ENCODE measurements at regions not wholly inside any gene's neighbourhood (a gene's known extent, or its start where the extent isn't known, plus 50 kb on each side); places are given as distances from the start of the nearest gene placed in this dataset.
"Not testable (repeated sequence)": the region's sequence is repeated elsewhere in the genome, so short reads cannot be mapped to it uniquely, and the experiment has no call there.

GRCh38 chr11:34830648-34831047, 85.5 kb downstream of the APIP start:
- no peak for DNase-seq

- no peak for DNase-seq
Measured at GRCh38 chr11:34830035-34830434, 86.1 kb downstream of the APIP start.

GRCh38 chr11:34827228-34827627, 89.0 kb downstream of the APIP start:
- DNase-seq, result no peak

- DNase-seq, result no peak
Measured at GRCh38 chr11:34826384-34826726, 89.8 kb downstream of the APIP start.

- DNase-seq, result peak in 1 of 2 donors; percentile 21
Measured at GRCh38 chr11:34825670-34826383, 90.4 kb downstream of the APIP start.

GRCh38 chr11:34825315-34825669, 90.9 kb downstream of the APIP start:
- no peak for DNase-seq

GRCh38 chr11:34824425-34824824, 91.8 kb downstream of the APIP start:
- DNase-seq, result no peak

GRCh38 chr11:34823639-34824038, 92.5 kb downstream of the APIP start:
- no peak for DNase-seq

GRCh38 chr11:34823197-34823596, 93.0 kb downstream of the APIP start:
- DNase-seq, result no peak

GRCh38 chr11:34819740-34820482, 96.3 kb downstream of the APIP start:
- DNase-seq, result no peak

GRCh38 chr11:34817812-34818211, 98.4 kb downstream of the APIP start:
- DNase-seq, result not testable (repeated sequence)

GRCh38 chr11:34816698-34817213, 99.4 kb downstream of the APIP start:
- DNase-seq, result no peak

- DNase-seq, result no peak
Measured at GRCh38 chr11:34812905-34813576, 103.1 kb downstream of the APIP start.

- no peak for DNase-seq
Measured at GRCh38 chr11:34811858-34812257, 104.3 kb downstream of the APIP start.

- no peak for DNase-seq
Measured at GRCh38 chr11:34810107-34810562, 106.0 kb downstream of the APIP start.

- DNase-seq, result peak in 1 of 2 donors; percentile 33
Measured at GRCh38 chr11:34809191-34810106, 106.7 kb downstream of the APIP start.

- DNase-seq, result no peak
Measured at GRCh38 chr11:34806875-34807274, 109.3 kb downstream of the APIP start.

GRCh38 chr11:34805937-34806336, 110.2 kb downstream of the APIP start:
- no peak for DNase-seq

- no peak for DNase-seq
Measured at GRCh38 chr11:34799848-34800247, 116.3 kb downstream of the APIP start.

GRCh38 chr11:34798985-34799384, 117.2 kb downstream of the APIP start:
- no peak for DNase-seq

GRCh38 chr11:34797497-34797896, 118.7 kb downstream of the APIP start:
- not testable (repeated sequence) for DNase-seq

- no peak for DNase-seq
Measured at GRCh38 chr11:34795641-34796040, 120.5 kb downstream of the APIP start.

GRCh38 chr11:34794696-34795095, 121.5 kb downstream of the APIP start:
- no peak for DNase-seq
